PC-3 (cell line): ENCODE measurements at regions not wholly inside any gene's neighbourhood (a gene's known extent, or its start where the extent isn't known, plus 50 kb on each side); places are given as distances from the start of the nearest gene placed in this dataset.

ENCODE experiments used
- ATAC-seq: fragments of 200-7000 bp; cut with Tn5 transposase; 2 replicates; pipeline ENCODE4 v1.9.1; 2020; ENCODE audit warnings: mild to moderate bottlenecking, moderate library complexity
- BruUV-seq: library from RNA; stranded (reverse); fragments of 400-500 nt; replicated peaks from 2 replicates; lab custom pipeline; 2021; lab: Mats Ljungman, UMichigan
- CTCF ChIA-PET: fragments of 300-600 bp; sonication (Branson Sonifier 250); formaldehyde crosslinking; loops from one replicate; lab custom pipeline; 2022; ENCODE audit warnings: antibody characterized with exemption; lab: Charles Lee
- POLR2A ChIA-PET: fragments of 300-600 bp; sonication (Branson Sonifier 250); formaldehyde crosslinking; loops from one replicate; lab custom pipeline; 2022; ENCODE audit warnings: antibody characterized with exemption; ENCODE audit not compliant: unreplicated experiment; lab: Charles Lee
- DNase-seq: peaks from one replicate; pipeline ENCODE4 v3.0.0-alpha.2; 2015
- H2AFZ ChIP-seq: fragments of 300-600 bp; sonication (generic); 2 replicates; pipeline ENCODE4 v1.6.0; 2016; ENCODE audit warnings: antibody characterized with exemption, low read length
- H3F3A ChIP-seq: fragments of 300-600 bp; sonication (generic); one replicate; pipeline ENCODE4 v1.6.0; 2017; ENCODE audit warnings: antibody characterized with exemption, low read length, control low read depth, mild to moderate bottlenecking; ENCODE audit not compliant: unreplicated experiment
- H3K27ac ChIP-seq: fragments of 300-600 bp; sonication (generic); 2 replicates; pipeline ENCODE4 v1.5.1; 2016; ENCODE audit warnings: mild to moderate bottlenecking, low read length
- H3K27me3 ChIP-seq: fragments of 300-600 bp; sonication (generic); 2 replicates; pipeline ENCODE4 v1.6.1; 2016; ENCODE audit warnings: low read length, mixed read lengths
- H3K36me3 ChIP-seq: fragments of 300-600 bp; sonication (generic); 2 replicates; pipeline ENCODE4 v1.6.1; 2016; ENCODE audit warnings: low read depth, mixed run types, low read length, mixed read lengths
- H3K4me1 ChIP-seq: fragments of 300-600 bp; sonication (generic); 2 replicates; pipeline ENCODE4 v1.5.1; 2016; ENCODE audit warnings: low read length; ENCODE audit not compliant: insufficient read depth
- H3K4me2 ChIP-seq: fragments of 300-600 bp; sonication (generic); 2 replicates; pipeline ENCODE4 v1.6.0; 2016; ENCODE audit warnings: low read length
- H3K4me3 ChIP-seq: fragments of 300-600 bp; sonication (generic); 2 replicates; pipeline ENCODE4 v1.5.1; 2016; ENCODE audit warnings: mild to moderate bottlenecking, low read length, mixed read lengths
- H3K79me2 ChIP-seq: fragments of 300-600 bp; sonication (generic); 2 replicates; pipeline ENCODE4 v1.6.1; 2017; ENCODE audit warnings: low read length, mixed read lengths
- H3K9ac ChIP-seq: fragments of 300-600 bp; sonication (generic); 2 replicates; pipeline ENCODE4 v1.6.0; 2016; ENCODE audit warnings: mild to moderate bottlenecking, low read length
- H3K9me2 ChIP-seq: fragments of 300-600 bp; sonication (generic); replicated peaks from 2 replicates; pipeline ENCODE4 v1.6.1; 2016; ENCODE audit warnings: mixed run types, low read length, mixed read lengths
- H3K9me3 ChIP-seq: fragments of 300-600 bp; sonication (generic); 2 replicates; pipeline ENCODE4 v1.6.1; 2016; ENCODE audit warnings: low read length, mixed read lengths
- H4K20me1 ChIP-seq: fragments of 300-600 bp; sonication (generic); 2 replicates; pipeline ENCODE4 v1.6.1; 2016; ENCODE audit warnings: low read length, mixed read lengths
- CTCF ChIP-seq: fragments of 300-600 bp; sonication (generic); conservative IDR thresholded peaks from 2 replicates; pipeline ENCODE4 v1.5.1; 2017; ENCODE audit warnings: antibody characterized with exemption, low read depth, mild to moderate bottlenecking, low read length
- EZH2 ChIP-seq: fragments of 300-600 bp; sonication (generic); IDR thresholded peaks from one replicate; pipeline ENCODE4 v1.6.1; 2017; ENCODE audit warnings: antibody characterized with exemption, mild to moderate bottlenecking, low read length; ENCODE audit not compliant: unreplicated experiment
- EZH2phosphoT487 ChIP-seq: fragments of 300-600 bp; sonication (generic); IDR thresholded peaks from 2 replicates; pipeline ENCODE4 v1.6.1; 2018; ENCODE audit warnings: mild to moderate bottlenecking, antibody characterized with exemption, low read length, borderline replicate concordance
- intact Hi-C: fragments of 100-400 bp; cut with micrococcal nuclease; formaldehyde crosslinking; loops from 2 replicates; pipeline ENCODE4 v1.9.0; 2023

GRCh38 chr6:156544046-156544445 lies 233.1 kb upstream of the ARID1B start:
- no peaks in the 10 kb centered on the region for H3K79me2 ChIP-seq
- DNase-seq (no peak), ATAC-seq (no peak)
- CTCF ChIA-PET: no interaction called here
- intact Hi-C loops: no loop called here
- no peak overlapping the region for H2AFZ ChIP-seq
- no peaks in the 10 kb centered on the region for H3F3A ChIP-seq
- H3K4me3 ChIP-seq: no peak overlapping the region
- no peaks in the 10 kb centered on the region for H3K36me3 ChIP-seq
- no peaks in the 10 kb centered on the region for H3K9me2 ChIP-seq
- H3K9me3 ChIP-seq: no peaks in the 10 kb centered on the region
- POLR2A ChIA-PET: no interaction called here
- no peak for TF ChIP-seq CTCF
- H3K27ac ChIP-seq: no peak overlapping the region
- no peaks in the 10 kb centered on the region for H3K4me1 ChIP-seq
- H4K20me1 ChIP-seq: no peaks in the 10 kb centered on the region
- no peak overlapping the region for H3K9ac ChIP-seq
- no peak overlapping the region for H3K4me2 ChIP-seq
- peaks cover 3% of the 10 kb centered on the region; the same call in 1 of the 2 replicates for H3K27me3 ChIP-seq
- BruUV-seq: no TSS peak

- no TSS peak for BruUV-seq
- Histone ChIP-seq H4K20me1 (no peaks in the 10 kb centered on the region), H3K9me2 (no peaks in the 10 kb centered on the region), H3K4me2 (no peak overlapping the region), H3K9me3 (no peaks in the 10 kb centered on the region), H3K9ac (no peak overlapping the region), H3K27ac (no peak overlapping the region), H3K4me1 (no peaks in the 10 kb centered on the region), H3K36me3 (no peaks in the 10 kb centered on the region), H3K79me2 (no peaks in the 10 kb centered on the region), H2AFZ (no peak overlapping the region), H3K4me3 (no peak overlapping the region), H3K27me3 (peaks cover 3% of the 10 kb centered on the region; the same call in 1 of the 2 replicates), H3F3A (no peaks in the 10 kb centered on the region)
- no peak for DNase-seq
- no peak for ATAC-seq
- TF ChIP-seq CTCF: no peak
- no peak for TF ChIP-seq EZH2
- no peak for TF ChIP-seq EZH2phosphoT487
- ChIA-PET CTCF (no interaction called here), POLR2A (no interaction called here)
- intact Hi-C loops: no loop called here
Observed at GRCh38 chr6:156543431-156543830, 233.7 kb upstream of the ARID1B start.

GRCh38 chr6:156538875-156539660 lies 238.1 kb upstream of the ARID1B start:
- Histone ChIP-seq H3K9me2 (no peaks in the 10 kb centered on the region), H4K20me1 (no peaks in the 10 kb centered on the region), H3K4me2 (no peak overlapping the region), H3K36me3 (no peaks in the 10 kb centered on the region), H3K79me2 (no peaks in the 10 kb centered on the region), H3K4me1 (no peaks in the 10 kb centered on the region), H3K4me3 (no peak overlapping the region), H3F3A (no peaks in the 10 kb centered on the region), H3K9me3 (no peaks in the 10 kb centered on the region), H3K27me3 (no peaks in the 10 kb centered on the region), H3K27ac (no peak overlapping the region), H3K9ac (no peak overlapping the region), H2AFZ (no peak overlapping the region)
- TF ChIP-seq CTCF (no peak), EZH2 (no peak), EZH2phosphoT487 (no peak)
- no peak for DNase-seq
- ChIA-PET POLR2A (no interaction called here), CTCF (no interaction called here)
- BruUV-seq: no TSS peak
- intact Hi-C loops: no loop called here
- no peak for ATAC-seq
